ENCODE measurements at regions not wholly inside any gene's neighbourhood (a gene's known extent, or its start where the extent isn't known, plus 50 kb on each side); places are given as distances from the start of the nearest gene placed in this dataset.
A peak's percentile ranks its signal among the peaks of the same experiment; 100 is the strongest.

- H3K4me3 ChIP-seq: no peak overlapping the region
Measured at GRCh38 chr2:8543060-8543382, 138.8 kb upstream of the ID2 start.

DNA sequence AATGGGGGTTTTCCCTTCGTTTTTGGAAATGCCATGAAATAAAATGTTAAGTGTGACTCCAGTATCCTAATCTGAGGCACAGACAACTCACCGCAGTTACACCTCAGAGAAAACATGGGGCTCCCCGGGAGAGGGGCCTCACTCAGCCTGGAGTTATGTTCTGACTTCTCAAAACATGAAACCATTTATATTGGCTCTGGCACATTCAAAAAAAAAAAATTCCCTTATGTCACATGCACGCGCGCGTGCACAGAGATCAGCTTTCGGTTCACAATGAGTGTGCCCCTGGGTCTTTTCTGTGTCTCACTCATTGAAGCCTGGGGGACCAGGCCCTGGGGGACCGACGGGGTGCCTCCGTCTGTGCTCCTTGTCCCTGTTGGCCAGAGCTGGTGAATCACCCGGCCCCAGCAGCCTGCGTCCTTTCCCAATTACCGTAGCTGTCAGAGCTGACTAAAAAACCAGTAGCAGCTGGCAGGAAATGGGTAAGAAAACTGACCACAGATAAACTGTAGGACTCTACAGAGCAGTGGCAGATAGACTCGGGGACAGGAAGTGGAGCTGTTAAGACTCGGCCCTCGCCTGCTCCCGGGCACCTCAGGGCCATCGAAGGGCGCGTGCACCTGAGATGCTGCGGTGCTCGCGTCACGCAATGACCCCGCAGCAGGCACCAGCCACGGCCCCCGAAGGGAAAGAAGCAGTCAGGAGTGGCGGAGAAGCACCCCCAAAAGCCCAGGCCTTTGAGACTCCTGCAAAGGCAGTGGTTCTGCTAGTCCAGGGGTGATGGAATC is 138.3 kb upstream of the ID2 start:
- peak overlapping the region; percentile 1 to 94 (median 73) for H3K27ac ChIP-seq
- peak overlapping the region in 1 of 7 experiments; percentile 13 for H3K4me3 ChIP-seq

More at GRCh38 chr2:8543060-8543382, 138.8 kb upstream of the ID2 start:
- peak overlapping the region; percentile 1 to 94 (median 73) for H3K27ac ChIP-seq

DNA sequence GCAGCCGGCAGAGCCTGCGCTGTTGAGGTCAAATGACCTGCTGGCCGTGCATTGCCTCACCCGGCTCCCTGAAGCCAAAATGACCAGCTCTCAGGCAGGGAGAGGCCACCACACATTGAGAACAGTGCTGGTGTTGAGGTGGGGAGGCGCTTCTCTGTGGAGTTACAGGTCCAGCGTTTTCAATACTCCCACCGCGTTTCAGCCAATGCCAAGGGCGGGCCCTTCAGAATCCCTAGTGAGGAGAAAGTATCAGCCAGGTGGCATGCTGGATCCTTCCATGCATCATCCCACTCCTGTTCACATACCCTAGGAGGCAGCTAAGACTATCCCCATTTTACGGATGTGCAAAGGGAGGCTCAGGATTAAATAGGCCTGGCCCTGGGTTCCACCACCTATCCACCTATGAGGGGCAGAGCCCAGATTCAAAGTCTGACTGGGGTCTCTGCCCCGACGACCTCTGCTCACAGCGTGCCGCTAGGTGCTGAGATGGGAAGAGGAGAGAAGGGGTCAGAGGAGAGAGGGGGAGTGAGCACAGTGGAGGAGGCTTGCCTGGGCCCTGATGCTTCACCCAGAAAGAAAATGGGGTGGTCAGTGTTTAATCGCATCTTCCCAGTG is 137.6 kb upstream of the ID2 start:
- H3K27ac ChIP-seq: peak overlapping the region; percentile 9 to 94 (median 68)
- no peak overlapping the region for H3K4me3 ChIP-seq

GRCh38 chr2:8544786-8545694 is 136.8 kb upstream of the ID2 start:
- H3K4me3 ChIP-seq: no peak overlapping the region
- H3K27ac ChIP-seq: peak overlapping the region; percentile 9 to 94 (median 68)

DNA sequence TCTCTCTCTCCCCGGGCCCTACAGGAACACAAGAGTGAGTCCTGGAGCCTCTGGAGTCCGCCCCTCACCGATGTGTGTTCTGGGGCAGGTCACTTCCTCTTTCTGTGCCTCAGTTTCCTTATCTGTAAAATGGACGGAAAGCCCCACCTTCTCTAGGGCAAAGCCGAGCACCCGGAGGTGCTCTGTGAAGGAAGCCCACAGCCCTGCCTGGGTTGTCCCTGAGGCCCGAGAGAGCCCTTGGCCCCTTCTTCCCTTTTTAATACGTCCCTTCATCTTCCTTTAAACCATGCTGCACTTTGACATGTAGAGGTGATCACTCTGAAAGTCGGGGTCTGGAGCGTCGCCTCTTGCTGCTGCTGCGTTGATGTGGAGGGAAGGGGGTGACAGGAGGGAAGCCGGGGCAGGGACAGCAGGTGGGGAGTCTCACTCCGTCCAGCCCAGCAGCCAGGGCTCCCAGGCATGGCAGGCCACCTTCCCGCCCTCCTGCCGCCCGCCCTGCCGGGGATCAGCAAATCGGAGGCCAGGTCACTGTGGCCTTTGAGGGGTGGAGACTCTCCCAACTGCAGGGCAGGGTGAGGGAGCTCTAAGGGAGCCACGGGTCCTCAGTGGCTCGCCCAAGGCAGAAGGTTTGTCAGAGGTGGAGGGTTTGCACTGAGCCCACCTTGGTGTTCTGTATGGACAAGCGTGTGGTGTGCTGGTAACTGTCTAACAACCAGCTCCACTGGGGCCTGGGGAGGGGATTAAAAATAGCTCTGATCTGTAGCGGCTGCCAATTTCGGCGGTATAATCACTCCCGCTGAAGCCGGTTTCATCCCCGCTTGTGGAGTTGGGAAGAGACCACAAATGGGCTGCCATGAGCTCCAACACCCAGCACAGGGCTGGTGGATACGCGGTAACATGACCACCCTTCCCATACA is 135.9 kb upstream of the ID2 start:
- Histone ChIP-seq H3K27ac (peak overlapping the region in 16 of 21 experiments; percentile 28 to 94 (median 68)), H3K4me3 (no peak overlapping the region)

- Histone ChIP-seq H3K4me3 (no peak overlapping the region), H3K27ac (peak overlapping the region in 1 of 21 experiments; percentile 10)
Measured at GRCh38 chr2:8546612-8547283, 135.1 kb upstream of the ID2 start.

DNA sequence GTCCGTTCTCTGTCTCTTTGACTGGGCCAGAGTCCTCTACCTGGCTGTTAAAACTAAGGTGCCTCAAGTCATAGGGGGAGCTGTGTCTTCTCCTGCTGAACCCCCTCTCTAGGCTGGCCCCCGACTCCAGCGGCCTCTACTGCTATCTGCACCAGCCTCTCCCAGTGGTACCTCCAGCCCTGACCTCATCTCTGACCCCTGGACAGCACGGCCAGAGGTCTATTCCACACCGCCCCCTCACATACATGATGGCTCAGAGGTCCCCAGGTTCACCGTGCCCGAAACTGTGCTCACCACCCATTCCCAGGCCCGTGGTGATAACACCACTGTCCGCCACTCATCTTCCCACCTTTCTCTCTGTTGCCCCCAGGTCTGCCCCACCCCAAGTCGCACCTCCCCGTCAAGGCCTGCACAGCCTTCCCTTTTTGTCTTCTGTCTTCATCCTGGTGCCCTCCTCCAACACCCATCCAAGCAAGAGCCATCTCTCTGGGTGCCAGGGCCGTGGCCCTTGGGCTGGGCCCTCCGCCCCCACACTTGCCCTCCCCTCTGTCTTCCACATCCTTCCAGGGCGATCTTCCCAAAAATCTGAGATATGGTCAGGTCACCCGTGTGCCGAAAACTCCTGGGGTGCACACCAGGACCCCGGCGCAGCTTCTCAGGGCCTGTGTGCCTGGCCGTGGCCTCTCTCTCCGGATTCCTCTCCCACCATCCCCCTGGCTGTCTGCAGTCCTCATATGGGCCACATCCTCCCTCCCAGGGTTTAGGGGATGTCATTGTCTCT is 134.4 kb upstream of the ID2 start:
- Histone ChIP-seq H3K27ac (peak overlapping the region in 1 of 21 experiments; percentile 10), H3K4me3 (no peak overlapping the region)

DNA sequence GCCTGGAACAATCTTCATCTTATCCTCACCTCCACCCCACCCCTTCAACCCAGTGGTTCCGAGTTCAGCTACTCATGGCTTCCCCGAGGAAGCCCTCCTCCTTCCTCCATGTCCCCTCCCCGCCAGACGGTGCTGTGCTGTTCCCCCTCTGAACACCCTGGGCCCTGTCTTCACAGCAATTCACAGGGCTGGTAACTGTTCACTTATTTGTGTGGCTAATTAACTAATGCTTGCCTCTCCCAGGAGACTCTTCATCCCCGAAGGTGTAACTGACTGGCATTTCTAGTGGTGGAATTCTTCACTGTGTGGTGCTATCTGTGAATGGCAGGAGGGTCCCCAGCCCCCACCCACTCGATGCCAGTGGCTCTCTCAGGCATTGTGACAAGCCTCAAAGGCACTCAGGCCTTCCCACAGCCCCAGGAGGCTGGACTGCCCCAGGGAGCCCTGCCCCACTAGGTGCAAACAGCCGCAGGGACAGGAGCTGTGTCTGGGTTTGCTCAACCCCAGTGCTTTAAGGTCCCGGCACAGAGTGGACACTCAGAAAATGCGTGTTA is 133.7 kb upstream of the ID2 start:
- Histone ChIP-seq H3K4me3 (no peak overlapping the region), H3K27ac (no peak overlapping the region)

GRCh38 chr2:8548619-8549150 is 133.2 kb upstream of the ID2 start:
- no peak overlapping the region for H3K27ac ChIP-seq
- H3K4me3 ChIP-seq: no peak overlapping the region

DNA sequence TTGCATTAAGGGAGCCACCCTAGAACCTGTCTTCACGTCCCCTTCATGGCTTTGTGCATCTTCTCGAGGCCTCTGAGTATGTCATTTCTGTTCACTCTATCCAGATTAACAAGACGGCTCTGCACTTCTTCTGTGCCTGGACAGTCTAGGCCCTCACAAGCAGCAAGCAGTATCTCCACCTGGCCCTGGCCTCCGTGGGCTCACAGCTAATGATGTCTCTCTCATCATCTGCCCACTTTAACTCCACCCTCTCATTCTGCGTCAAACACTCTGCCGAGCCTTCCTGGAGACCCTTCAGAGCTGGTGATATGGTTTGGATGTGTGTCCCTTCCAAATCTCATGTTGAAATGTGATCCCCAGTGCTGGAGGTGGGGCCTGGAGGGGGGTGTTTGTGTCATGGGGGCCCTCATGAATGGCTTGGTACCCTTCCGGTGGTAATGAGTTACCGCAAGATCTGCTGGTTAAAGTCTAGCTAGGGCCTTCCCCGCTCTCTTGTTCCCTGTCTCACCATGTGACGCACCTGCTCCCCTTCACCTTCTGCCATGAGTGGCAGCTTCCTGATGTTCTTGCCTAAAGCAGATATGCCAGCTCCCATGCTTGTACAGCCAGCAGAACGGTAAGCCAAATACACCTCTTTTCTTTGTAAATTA is 132.5 kb upstream of the ID2 start:
- Histone ChIP-seq H3K4me3 (no peak overlapping the region), H3K27ac (no peak overlapping the region)

DNA sequence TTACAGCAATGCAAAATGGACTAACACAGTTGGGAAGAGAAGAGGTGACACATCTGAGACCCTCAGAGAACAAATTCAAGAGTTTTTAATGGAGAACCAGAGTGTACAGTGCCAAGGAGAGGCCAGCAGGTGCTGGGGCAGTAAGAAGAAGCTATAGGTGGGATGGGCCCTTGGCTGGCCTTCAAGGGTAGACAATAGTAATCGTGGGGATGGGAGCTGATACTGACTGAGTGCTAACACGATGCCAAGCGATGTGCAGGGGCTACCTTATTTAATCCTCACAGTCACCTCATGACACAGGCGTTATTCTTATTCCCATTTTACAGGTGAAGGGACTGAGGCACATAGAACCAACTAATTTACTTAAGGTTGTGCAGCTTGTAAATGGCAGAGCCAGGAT is 131.9 kb upstream of the ID2 start:
- H3K4me3 ChIP-seq: no peak overlapping the region

DNA sequence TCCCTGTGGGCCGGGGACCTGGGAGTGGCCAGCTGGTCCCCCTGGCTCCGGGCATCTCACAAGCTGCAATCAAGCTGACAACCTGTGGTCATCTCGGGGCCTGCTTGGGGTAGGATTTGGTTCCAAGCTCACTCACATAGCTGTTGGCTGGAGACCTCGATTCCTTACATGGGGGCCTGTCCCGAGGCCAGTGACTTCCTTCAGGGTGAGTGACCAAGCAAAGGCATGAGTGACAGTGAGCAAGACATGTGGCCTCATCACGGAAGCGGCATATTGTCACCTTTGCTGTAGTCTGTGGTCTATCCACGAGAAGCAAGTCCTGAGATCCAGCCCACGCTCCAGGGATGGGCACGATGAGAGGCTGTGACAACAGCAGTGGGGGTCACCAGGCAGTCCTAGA is 131.4 kb upstream of the ID2 start:
- H3K27ac ChIP-seq: no peak overlapping the region

More for the DNA sequence above, 131.9 kb upstream of the ID2 start:
- H3K27ac ChIP-seq: no peak overlapping the region

DNA sequence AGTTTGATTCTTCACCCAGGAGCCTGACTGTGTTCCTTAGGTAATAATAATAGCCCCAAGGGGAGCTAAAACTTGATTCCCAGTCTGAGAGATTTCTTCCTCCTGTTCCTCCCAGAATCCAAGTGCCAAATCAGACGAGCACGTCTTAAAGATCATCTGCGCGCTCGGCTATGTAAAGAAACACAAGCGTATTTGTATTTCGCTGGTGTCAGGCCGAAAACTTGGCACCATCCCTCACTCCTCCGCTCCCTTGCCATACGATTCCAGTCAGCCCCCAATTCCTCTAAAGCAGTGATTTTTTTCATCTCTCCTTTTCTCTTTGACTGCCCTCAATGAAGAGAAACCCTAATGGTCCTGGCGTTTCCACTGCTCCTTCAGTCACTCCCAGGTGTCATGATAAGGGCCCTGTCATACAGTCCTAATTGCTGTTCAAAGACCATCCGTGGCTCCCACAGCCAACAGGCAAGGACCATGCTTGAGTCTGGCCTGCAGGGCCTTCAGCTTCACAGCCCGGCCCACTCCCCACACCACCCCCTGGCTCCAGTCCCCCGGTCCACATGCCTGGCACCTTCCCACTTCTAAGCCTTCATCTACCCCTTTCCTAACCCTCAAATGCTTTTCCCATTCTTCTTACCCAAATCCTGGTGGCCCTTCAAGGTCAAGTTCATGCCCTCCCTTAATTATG is 130.8 kb upstream of the ID2 start:
- H3K4me3 ChIP-seq: no peak overlapping the region
- H3K27ac ChIP-seq: no peak overlapping the region

More for the DNA sequence above, 131.4 kb upstream of the ID2 start:
- H3K4me3 ChIP-seq: no peak overlapping the region

- H3K27ac ChIP-seq: no peak overlapping the region
- H3K4me3 ChIP-seq: no peak overlapping the region
Measured at GRCh38 chr2:8551622-8552074, 130.2 kb upstream of the ID2 start.

DNA sequence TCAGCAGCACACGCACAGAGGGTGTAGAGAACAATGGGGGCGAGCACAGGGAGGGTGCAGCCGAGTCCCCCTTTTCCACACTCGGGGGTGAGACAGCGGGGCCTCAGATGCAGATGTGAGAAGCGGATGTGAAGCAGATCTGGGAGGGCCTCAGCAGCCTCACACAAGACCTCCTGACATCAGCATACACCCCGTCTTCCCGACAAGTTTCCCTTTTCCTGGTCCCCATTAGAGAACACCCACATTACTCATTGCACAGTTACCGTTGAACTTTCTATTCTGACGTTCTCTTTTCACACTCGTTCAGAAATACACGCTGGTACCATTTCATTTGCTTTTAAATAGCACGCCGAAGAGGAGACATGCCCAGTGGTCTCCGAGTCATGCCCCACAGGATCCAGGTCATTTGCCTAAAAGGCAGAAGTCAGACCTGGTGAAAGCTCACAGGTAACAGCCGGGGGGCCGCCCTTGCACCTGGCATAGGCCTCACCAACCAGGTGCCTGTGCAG is 129.5 kb upstream of the ID2 start:
- Histone ChIP-seq H3K4me3 (no peak overlapping the region), H3K27ac (no peak overlapping the region)

- Histone ChIP-seq H3K27ac (no peak overlapping the region), H3K4me3 (no peak overlapping the region)
Measured at GRCh38 chr2:8553643-8554042, 128.2 kb upstream of the ID2 start.
